ENCODE measurements at regions not wholly inside any gene's neighbourhood (a gene's known extent, or its start where the extent isn't known, plus 50 kb on each side); places are given as distances from the start of the nearest gene placed in this dataset.

DNA sequence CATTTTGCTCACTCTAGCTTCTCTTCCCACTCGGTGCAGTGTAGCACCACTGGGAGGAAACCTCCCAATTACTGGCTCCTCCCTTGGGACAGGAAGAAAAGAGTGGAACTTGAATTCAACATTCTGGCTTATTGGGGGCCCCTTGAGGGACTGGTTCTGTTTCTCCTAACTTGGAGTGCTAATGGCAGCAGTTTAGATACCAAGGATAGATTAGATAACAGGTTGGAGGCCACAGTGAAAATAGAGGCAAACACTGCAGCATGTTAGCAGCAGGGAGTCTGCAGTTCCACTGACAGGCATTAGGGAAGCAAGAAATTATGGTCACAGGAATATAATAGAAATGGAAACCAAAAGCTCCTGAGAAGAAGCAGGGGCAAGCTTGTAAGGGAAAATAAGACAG is 322.0 kb downstream of the ABCC12 start:
- H3K23me2 ChIP-seq (ENCODE audit: low read depth, low read length), result no peaks in the 10 kb centered on the region
- DNase-seq (ENCODE audit: low read depth in 1 of 2, low spot score in 2 of 2) (no peak), FAIRE-seq (no peak)
- H3K36me3 ChIP-seq (ENCODE audit: control insufficient read depth in 2 of 4, insufficient read depth in 4 of 4, low read length in 3 of 4), result no peaks in the 10 kb centered on the region
- no peak overlapping the region for H2BK20ac ChIP-seq (ENCODE audit: low read length)
- no peak overlapping the region for H3K4ac ChIP-seq (replicated peaks; ENCODE audit: insufficient read length, low read depth, low read length)
- H4K91ac ChIP-seq (replicated peaks; ENCODE audit: insufficient read length, low read length), result no peak overlapping the region
- H3K18ac ChIP-seq (ENCODE audit: extremely low read depth, low read length), result no peak overlapping the region
- H3K23ac ChIP-seq (ENCODE audit: insufficient read length), result no peak overlapping the region
- H3K4me1 ChIP-seq (replicated peaks in 1 of 4; ENCODE audit: control insufficient read depth in 3 of 4, insufficient read depth in 4 of 4, low read length in 3 of 4), result no peaks in the 10 kb centered on the region
- H3K79me1 ChIP-seq (ENCODE audit: low read depth, low read length), result no peaks in the 10 kb centered on the region
- no peak overlapping the region for H3K56ac ChIP-seq (replicated peaks; ENCODE audit: insufficient read length, low read depth, low read length)
- H3K4me2 ChIP-seq (ENCODE audit: insufficient read depth in 1 of 2, low read depth in 2 of 2, low read length in 2 of 2), result no peak overlapping the region
- H3K9ac ChIP-seq (replicated peaks in 1 of 4; ENCODE audit: extremely low read depth in 1 of 4, low read depth in 3 of 4, low read length in 3 of 4), result no peak overlapping the region
- H4K5ac ChIP-seq (ENCODE audit: insufficient read length, low read depth, low read length), result no peak overlapping the region
- H3K14ac ChIP-seq (ENCODE audit: insufficient read length), result no peak overlapping the region
- H3K79me2 ChIP-seq (ENCODE audit: control insufficient read depth in 1 of 2, insufficient read depth in 2 of 2, low read length in 2 of 2), result no peaks in the 10 kb centered on the region
- H3K27ac ChIP-seq (ENCODE audit: low read depth, low read length), result no peak overlapping the region
- no peak overlapping the region for H4K8ac ChIP-seq (ENCODE audit: extremely low read depth, insufficient read depth, low read length)
- no peak overlapping the region for H2AFZ ChIP-seq (ENCODE audit: low read length)
- ChIA-PET POLR2A (ENCODE audit: partially characterized antibody) (no interaction called here), CTCF (ENCODE audit: partially characterized antibody) (interaction anchor here (0.6 kb wide), 1 partner anchor 76 kb away, joined by 3 read pairs; no protein-coding TSS in a partner anchor)
- TF ChIP-seq SP4 (IDR thresholded peaks at IDR 0.05; ENCODE audit: low read length) (no peak), NRF1 (IDR thresholded peaks at IDR 0.05; ENCODE audit: low read depth, low read length) (no peak), EGR1 (IDR thresholded peaks at IDR 0.05; ENCODE audit: borderline replicate concordance, low read depth, low read length) (no peak), SRF (IDR thresholded peaks at IDR 0.05; ENCODE audit: low read depth, low read length) (no peak), ASH2L (IDR thresholded peaks at IDR 0.05; ENCODE audit: low read length) (no peak), BCL11A (IDR thresholded peaks at IDR 0.05; ENCODE audit: low read depth in 2 of 2, low read length in 2 of 2) (no peak), KDM5A (IDR thresholded peaks at IDR 0.05; ENCODE audit: low read length) (no peak), POLR2AphosphoS5 (IDR thresholded peaks at IDR 0.05; ENCODE audit: low read depth, low read length) (no peak), SIX5 (IDR thresholded peaks at IDR 0.05; ENCODE audit: low read depth, low read length) (no peak), SAP30 (IDR thresholded peaks at IDR 0.05; ENCODE audit: insufficient read depth, insufficient replicate concordance, low read length) (no peak), SP1 (IDR thresholded peaks at IDR 0.05; ENCODE audit: low read depth, low read length) (no peak), KDM4A (IDR thresholded peaks at IDR 0.05; ENCODE audit: low read depth, low read length, severe bottlenecking) (no peak)
- TF ChIP-seq, protein P1, sequence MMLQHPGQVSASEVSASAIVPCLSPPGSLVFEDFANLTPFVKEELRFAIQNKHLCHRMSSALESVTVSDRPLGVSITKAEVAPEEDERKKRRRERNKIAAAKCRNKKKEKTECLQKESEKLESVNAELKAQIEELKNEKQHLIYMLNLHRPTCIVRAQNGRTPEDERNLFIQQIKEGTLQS (IDR thresholded peaks at IDR 0.05; ENCODE audit: insufficient read depth, low read depth, low read length), result no peak
- no peak overlapping the region for H2BK12ac ChIP-seq (ENCODE audit: low read depth, low read length)
- H3K27me3 ChIP-seq (replicated peaks in 1 of 4; ENCODE audit: control insufficient read depth in 3 of 4, extremely low read depth in 1 of 4, insufficient read depth in 3 of 4, low read length in 3 of 4), result no peaks in the 10 kb centered on the region
- no peaks in the 10 kb centered on the region for H4K20me1 ChIP-seq (replicated peaks in 1 of 2; ENCODE audit: control insufficient read depth in 1 of 2, insufficient read depth in 2 of 2, low read length in 2 of 2)
- no peak overlapping the region for H2BK5ac ChIP-seq (ENCODE audit: low read depth, low read length)
- H2AK5ac ChIP-seq (ENCODE audit: low read depth, low read length), result no peak overlapping the region
- H2BK15ac ChIP-seq (ENCODE audit: low read length), result no peak overlapping the region
- WGBS, 2 experiments (ENCODE audit: extremely low coverage in 1 of 2, insufficient coverage in 1 of 2, insufficient read length in 1 of 2, insufficient replicate concordance in 2 of 2, low coverage in 1 of 2, low lambda C conversion rate in 2 of 2, missing lambda C conversion rate in 1 of 2), result 92% methylated on average over 1 of the region's 1 CpG; no CpG with 5 or more reads in 1 of the 2 experiments
- no peak overlapping the region for H3K4me3 ChIP-seq (ENCODE audit: extremely low read depth in 1 of 4, insufficient read depth in 2 of 4, low read depth in 3 of 4, low read length in 4 of 4)
- peaks cover 4 to 10% of the 10 kb centered on the region in 2 experiments; a peak in 3 of 4 replicates for H3K9me3 ChIP-seq (ENCODE audit: insufficient read depth in 2 of 2, low read depth in 1 of 2, low read length in 1 of 2)
- H2BK120ac ChIP-seq (replicated peaks; ENCODE audit: low read depth, low read length), result no peak overlapping the region
